ENCODE measurements at regions not wholly inside any gene's neighbourhood (a gene's known extent, or its start where the extent isn't known, plus 50 kb on each side); places are given as distances from the start of the nearest gene placed in this dataset.

GRCh38 chr7:93016681-93017381, 100.9 kb downstream of the SAMD9 start:
- Histone ChIP-seq H3K36me3 (ENCODE audit: control insufficient read depth in 1 of 2, insufficient read depth in 2 of 2, low read length in 2 of 2) (no peaks in the 10 kb centered on the region), H3K14ac (ENCODE audit: low read length) (no peak overlapping the region), H3K27ac (ENCODE audit: low read depth, low read length) (no peak overlapping the region), H2AK5ac (ENCODE audit: low read length) (no peak overlapping the region), H4K8ac (ENCODE audit: low read depth, low read length) (no peak overlapping the region), H3K4me3 (ENCODE audit: low read depth, low read length) (no peak overlapping the region), H4K12ac (ENCODE audit: low read depth, low read length) (no peak overlapping the region), H2BK5ac (ENCODE audit: low read depth, low read length, poor library complexity) (no peak overlapping the region), H2AFZ (ENCODE audit: insufficient read depth, low read length, poor library complexity) (no peak overlapping the region), H3K18ac (ENCODE audit: low read length) (no peak overlapping the region), H2BK12ac (ENCODE audit: low read length) (no peak overlapping the region), H3K23ac (ENCODE audit: low read length) (no peak overlapping the region), H3K79me1 (ENCODE audit: low read length) (peaks cover 2% of the 10 kb centered on the region), H3K4ac (ENCODE audit: low read depth, low read length) (no peak overlapping the region), H2BK120ac (ENCODE audit: insufficient read depth, low read length, poor library complexity) (no peak overlapping the region), H3K79me2 (ENCODE audit: control insufficient read depth, insufficient read depth, low read length, poor library complexity) (no peaks in the 10 kb centered on the region), H3K27me3 (ENCODE audit: insufficient read depth, low read length) (no peaks in the 10 kb centered on the region), H4K91ac (ENCODE audit: low read depth, low read length) (no peak overlapping the region), H3K4me2 (ENCODE audit: low read length) (no peak overlapping the region), H3K4me1 (ENCODE audit: control insufficient read depth in 1 of 2, insufficient read depth in 2 of 2, low read length in 2 of 2) (peaks cover 0 to 3% of the 10 kb centered on the region in 2 experiments), H3K9ac (ENCODE audit: low read length) (no peak overlapping the region), H3K9me3 (ENCODE audit: insufficient read depth, low read depth, low read length) (no peaks in the 10 kb centered on the region)
- WGBS (ENCODE audit: extremely low coverage, insufficient coverage, insufficient read length): no CpG with 5 or more reads among the region's 8 CpGs
- DNase-seq: no peak

DNA sequence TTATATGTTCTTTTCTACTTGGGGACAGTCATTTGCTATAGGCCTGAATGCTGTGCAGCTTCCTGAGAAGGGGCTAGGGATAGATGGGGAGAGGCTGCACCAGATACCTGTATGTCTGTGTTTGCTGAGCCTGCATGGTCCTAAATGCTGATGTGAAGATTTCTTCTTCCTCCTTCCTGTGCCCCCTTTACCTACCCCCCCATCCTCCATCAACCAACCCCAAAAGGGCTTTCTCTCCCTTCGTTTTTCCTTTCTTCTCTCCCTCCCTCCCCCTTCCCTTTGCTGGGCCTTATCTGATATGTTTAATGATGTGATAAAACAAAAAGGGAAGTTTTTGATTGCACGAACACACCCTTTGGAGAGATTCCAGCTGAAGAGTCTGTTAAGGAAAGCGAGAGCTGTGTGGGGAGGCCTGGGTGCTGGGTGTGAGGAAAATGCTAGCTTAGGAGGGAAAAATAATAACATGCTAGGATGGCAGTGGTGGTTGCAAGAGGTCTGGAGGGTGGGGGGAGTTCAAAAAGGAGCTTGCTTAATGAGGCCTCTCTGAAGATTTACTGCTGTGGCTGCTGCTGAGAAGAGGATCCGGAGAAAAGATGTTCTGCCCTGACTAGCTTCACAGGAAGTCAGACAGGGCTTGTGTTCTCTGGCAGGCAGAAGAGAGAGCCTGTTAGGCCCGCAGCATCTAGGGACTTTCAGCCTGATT, 101.8 kb downstream of the SAMD9 start:
- no peak overlapping the region for H3K9ac ChIP-seq (ENCODE audit: low read length)
- no CpG with 5 or more reads among the region's 5 CpGs for WGBS (ENCODE audit: extremely low coverage, insufficient coverage, insufficient read length)
- no peak overlapping the region for H4K91ac ChIP-seq (ENCODE audit: low read depth, low read length)

DNA sequence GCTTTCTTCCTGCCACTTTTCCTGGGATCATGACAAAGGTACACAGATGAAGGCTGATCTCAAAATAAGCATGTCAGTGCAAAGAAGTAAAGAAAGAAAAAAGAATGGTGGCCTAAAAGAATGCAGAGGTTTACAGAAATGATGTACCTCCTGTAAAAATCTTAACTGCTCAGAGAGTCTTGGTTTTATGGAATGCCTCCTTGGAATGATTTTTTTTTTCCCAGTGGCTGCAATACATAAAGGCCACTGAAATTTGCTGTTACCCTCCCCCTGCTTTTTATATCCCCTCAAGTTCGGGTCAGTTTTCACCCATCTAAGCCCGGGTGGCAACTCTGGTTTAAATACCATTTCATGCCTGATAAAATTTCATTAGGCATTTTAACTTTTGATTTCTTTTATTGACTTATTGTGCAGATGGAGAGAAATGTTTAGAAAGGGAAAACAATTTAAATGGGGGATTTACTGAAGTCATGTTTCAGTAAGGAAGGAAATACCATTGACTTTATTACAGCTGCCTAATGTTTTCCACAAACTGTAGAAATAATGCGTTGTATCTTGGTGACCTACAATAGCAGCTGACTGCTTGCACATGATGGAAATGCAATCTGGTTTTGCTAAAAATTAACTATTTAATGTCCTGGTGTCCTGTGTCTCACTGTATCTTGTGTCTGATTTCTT, 102.5 kb downstream of the SAMD9 start:
- no peak overlapping the region for H2BK12ac ChIP-seq (ENCODE audit: low read length)
- no peaks in the 10 kb centered on the region for H3K79me2 ChIP-seq (ENCODE audit: control insufficient read depth, insufficient read depth, low read length, poor library complexity)
- H2AK5ac ChIP-seq (ENCODE audit: low read length): no peak overlapping the region
- H2AFZ ChIP-seq (ENCODE audit: insufficient read depth, low read length, poor library complexity): no peak overlapping the region
- H3K18ac ChIP-seq (ENCODE audit: low read length): no peak overlapping the region
- H3K27me3 ChIP-seq (ENCODE audit: insufficient read depth, low read length): no peaks in the 10 kb centered on the region
- H3K79me1 ChIP-seq (ENCODE audit: low read length): peaks cover 2% of the 10 kb centered on the region
- no peak overlapping the region for H2BK120ac ChIP-seq (ENCODE audit: insufficient read depth, low read length, poor library complexity)
- no peak overlapping the region for H2BK5ac ChIP-seq (ENCODE audit: low read depth, low read length, poor library complexity)
- no peak overlapping the region for H4K8ac ChIP-seq (ENCODE audit: low read depth, low read length)
- H3K4me3 ChIP-seq (ENCODE audit: low read depth, low read length): no peak overlapping the region
- H3K23ac ChIP-seq (ENCODE audit: low read length): no peak overlapping the region
- no peak overlapping the region for H4K12ac ChIP-seq (ENCODE audit: low read depth, low read length)
- no peaks in the 10 kb centered on the region for H3K36me3 ChIP-seq (ENCODE audit: control insufficient read depth in 1 of 2, insufficient read depth in 2 of 2, low read length in 2 of 2)
- WGBS (ENCODE audit: extremely low coverage, insufficient coverage, insufficient read length): no CpG with 5 or more reads among the region's 3 CpGs
- no peaks in the 10 kb centered on the region for H3K9me3 ChIP-seq (ENCODE audit: insufficient read depth, low read depth, low read length)
- H3K14ac ChIP-seq (ENCODE audit: low read length): no peak overlapping the region
- no peak overlapping the region for H3K4ac ChIP-seq (ENCODE audit: low read depth, low read length)
- H3K4me2 ChIP-seq (ENCODE audit: low read length): no peak overlapping the region
- no peak overlapping the region for H4K91ac ChIP-seq (ENCODE audit: low read depth, low read length)
- DNase-seq: peak in 1 of 2 donors; percentile 15
- no peak overlapping the region for H3K9ac ChIP-seq (ENCODE audit: low read length)
- peaks cover 0 to 3% of the 10 kb centered on the region in 2 experiments for H3K4me1 ChIP-seq (ENCODE audit: control insufficient read depth in 1 of 2, insufficient read depth in 2 of 2, low read length in 2 of 2)
- H3K27ac ChIP-seq (ENCODE audit: low read depth, low read length): no peak overlapping the region

More for the DNA sequence above, 101.8 kb downstream of the SAMD9 start:
- Histone ChIP-seq H3K14ac (ENCODE audit: low read length) (no peak overlapping the region), H4K12ac (ENCODE audit: low read depth, low read length) (no peak overlapping the region), H2BK12ac (ENCODE audit: low read length) (no peak overlapping the region), H2AK5ac (ENCODE audit: low read length) (no peak overlapping the region), H4K8ac (ENCODE audit: low read depth, low read length) (no peak overlapping the region), H3K27ac (ENCODE audit: low read depth, low read length) (no peak overlapping the region), H3K79me2 (ENCODE audit: control insufficient read depth, insufficient read depth, low read length, poor library complexity) (no peaks in the 10 kb centered on the region), H3K79me1 (ENCODE audit: low read length) (peaks cover 2% of the 10 kb centered on the region), H3K27me3 (ENCODE audit: insufficient read depth, low read length) (no peaks in the 10 kb centered on the region), H3K36me3 (ENCODE audit: control insufficient read depth in 1 of 2, insufficient read depth in 2 of 2, low read length in 2 of 2) (no peaks in the 10 kb centered on the region), H3K4ac (ENCODE audit: low read depth, low read length) (no peak overlapping the region), H3K4me2 (ENCODE audit: low read length) (no peak overlapping the region), H2BK120ac (ENCODE audit: insufficient read depth, low read length, poor library complexity) (no peak overlapping the region), H3K4me3 (ENCODE audit: low read depth, low read length) (no peak overlapping the region), H2BK5ac (ENCODE audit: low read depth, low read length, poor library complexity) (no peak overlapping the region), H3K4me1 (ENCODE audit: control insufficient read depth in 1 of 2, insufficient read depth in 2 of 2, low read length in 2 of 2) (peaks cover 0 to 3% of the 10 kb centered on the region in 2 experiments), H3K9me3 (ENCODE audit: insufficient read depth, low read depth, low read length) (no peaks in the 10 kb centered on the region), H3K18ac (ENCODE audit: low read length) (no peak overlapping the region), H2AFZ (ENCODE audit: insufficient read depth, low read length, poor library complexity) (no peak overlapping the region), H3K23ac (ENCODE audit: low read length) (no peak overlapping the region)
- no peak for DNase-seq

DNA sequence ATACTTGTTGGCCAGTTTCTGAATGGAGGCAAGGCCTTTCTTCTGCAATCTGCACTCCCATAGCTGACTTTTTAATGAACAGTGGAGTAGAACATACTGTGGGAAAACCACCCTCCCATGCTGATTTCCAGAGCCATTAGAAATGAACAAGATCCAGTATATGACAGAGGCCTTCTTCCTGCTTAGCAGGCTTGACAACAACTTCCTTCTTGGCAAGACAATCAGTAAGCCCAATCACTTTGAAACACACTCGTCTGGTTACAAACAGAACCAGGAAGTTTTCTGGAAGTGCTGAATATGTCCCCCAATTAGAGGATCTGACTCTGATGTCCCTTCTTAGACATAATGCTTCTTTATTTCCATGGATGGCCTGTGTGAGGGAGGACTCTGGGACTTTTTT, 103.4 kb downstream of the SAMD9 start:
- H3K27me3 ChIP-seq (ENCODE audit: insufficient read depth, low read length): no peaks in the 10 kb centered on the region
- H3K27ac ChIP-seq (ENCODE audit: low read depth, low read length): no peak overlapping the region
- H3K4me1 ChIP-seq (ENCODE audit: control insufficient read depth in 1 of 2, insufficient read depth in 2 of 2, low read length in 2 of 2): peaks cover 0 to 3% of the 10 kb centered on the region in 2 experiments
- no peak overlapping the region for H2BK12ac ChIP-seq (ENCODE audit: low read length)
- no peak overlapping the region for H3K23ac ChIP-seq (ENCODE audit: low read length)
- no peaks in the 10 kb centered on the region for H3K36me3 ChIP-seq (ENCODE audit: control insufficient read depth in 1 of 2, insufficient read depth in 2 of 2, low read length in 2 of 2)
- WGBS (ENCODE audit: extremely low coverage, insufficient coverage, insufficient read length): no CpG with 5 or more reads among the region's 1 CpG
- H4K91ac ChIP-seq (ENCODE audit: low read depth, low read length): no peak overlapping the region
- no peaks in the 10 kb centered on the region for H3K79me2 ChIP-seq (ENCODE audit: control insufficient read depth, insufficient read depth, low read length, poor library complexity)
- H3K4me3 ChIP-seq (ENCODE audit: low read depth, low read length): no peak overlapping the region
- H3K79me1 ChIP-seq (ENCODE audit: low read length): peaks cover 2% of the 10 kb centered on the region
- H2AFZ ChIP-seq (ENCODE audit: insufficient read depth, low read length, poor library complexity): no peak overlapping the region
- no peak overlapping the region for H2AK5ac ChIP-seq (ENCODE audit: low read length)
- H4K12ac ChIP-seq (ENCODE audit: low read depth, low read length): no peak overlapping the region
- H3K4me2 ChIP-seq (ENCODE audit: low read length): no peak overlapping the region
- H3K4ac ChIP-seq (ENCODE audit: low read depth, low read length): no peak overlapping the region
- no peak overlapping the region for H4K8ac ChIP-seq (ENCODE audit: low read depth, low read length)
- no peak overlapping the region for H2BK5ac ChIP-seq (ENCODE audit: low read depth, low read length, poor library complexity)
- no peak overlapping the region for H3K9ac ChIP-seq (ENCODE audit: low read length)
- no peaks in the 10 kb centered on the region for H3K9me3 ChIP-seq (ENCODE audit: insufficient read depth, low read depth, low read length)
- H2BK120ac ChIP-seq (ENCODE audit: insufficient read depth, low read length, poor library complexity): no peak overlapping the region
- no peak overlapping the region for H3K18ac ChIP-seq (ENCODE audit: low read length)
- peak in 1 of 2 donors; percentile 32 for DNase-seq
- H3K14ac ChIP-seq (ENCODE audit: low read length): no peak overlapping the region

All from trophoblast cell (in vitro differentiated cells and primary cell).